NCI-H2196 treated with DMSO at 0.1 percent for 48 hours (cell line): ENCODE measurements at regions not wholly inside any gene's neighbourhood (a gene's known extent, or its start where the extent isn't known, plus 50 kb on each side); places are given as distances from the start of the nearest gene placed in this dataset.
"Not testable (repeated sequence)": the region's sequence is repeated elsewhere in the genome, so short reads cannot be mapped to it uniquely, and the experiment has no call there.

Experiments
- DNase-seq: peaks from one replicate; lab custom pipeline; 2025; ENCODE audit not compliant: unreplicated experiment; lab: John Stamatoyannopoulos, UW

DNA sequence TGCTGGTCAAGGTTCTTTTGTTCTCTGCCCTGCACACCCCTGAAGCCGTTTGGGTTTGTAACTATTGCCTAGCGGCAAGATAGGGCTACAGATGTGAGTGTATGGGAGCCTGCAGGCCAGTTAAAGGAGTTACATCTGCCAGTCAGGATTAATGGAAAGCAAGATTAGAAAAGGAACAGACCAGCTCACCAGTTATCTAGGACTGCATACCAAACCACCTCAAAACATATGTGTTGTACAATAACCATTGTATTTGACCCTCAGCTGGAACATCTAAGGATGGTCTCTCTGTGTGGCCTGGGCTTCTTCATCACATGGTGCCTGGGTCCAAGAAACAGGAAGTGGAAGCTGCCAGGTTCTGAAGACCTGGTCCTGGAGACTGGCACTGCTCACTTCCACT lies 52.5 kb upstream of the FBXO28 start:
- no peak for DNase-seq

GRCh38 chr1:224059897-224060427 lies 53.9 kb upstream of the FBXO28 start:
- DNase-seq = no peak

DNA sequence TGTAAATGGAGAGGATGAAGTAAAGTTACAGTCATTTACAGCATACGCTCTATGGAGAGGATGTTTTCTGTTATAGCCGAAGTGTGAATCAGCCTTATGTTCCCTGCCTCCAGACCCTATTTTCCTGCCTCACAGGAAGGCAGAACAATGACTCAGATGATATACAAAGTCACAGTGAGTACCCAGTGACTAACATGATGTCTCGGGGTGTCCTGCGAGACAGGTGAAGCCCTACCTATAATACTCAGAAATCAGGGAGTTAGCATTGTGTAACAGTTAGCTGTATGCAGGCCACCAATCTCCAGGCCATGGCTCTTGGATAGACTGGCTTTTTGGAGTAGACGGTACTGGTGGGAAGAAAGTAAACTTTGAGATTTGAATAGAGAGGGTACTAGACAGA lies 55.6 kb upstream of the FBXO28 start:
- no peak for DNase-seq

GRCh38 chr1:224057461-224058199 lies 56.3 kb upstream of the FBXO28 start:
- no peak for DNase-seq

- DNase-seq = no peak
Measured at GRCh38 chr1:224054611-224055010, 59.3 kb upstream of the FBXO28 start.

GRCh38 chr1:224054012-224054411 lies 59.9 kb upstream of the FBXO28 start:
- no peak for DNase-seq

DNA sequence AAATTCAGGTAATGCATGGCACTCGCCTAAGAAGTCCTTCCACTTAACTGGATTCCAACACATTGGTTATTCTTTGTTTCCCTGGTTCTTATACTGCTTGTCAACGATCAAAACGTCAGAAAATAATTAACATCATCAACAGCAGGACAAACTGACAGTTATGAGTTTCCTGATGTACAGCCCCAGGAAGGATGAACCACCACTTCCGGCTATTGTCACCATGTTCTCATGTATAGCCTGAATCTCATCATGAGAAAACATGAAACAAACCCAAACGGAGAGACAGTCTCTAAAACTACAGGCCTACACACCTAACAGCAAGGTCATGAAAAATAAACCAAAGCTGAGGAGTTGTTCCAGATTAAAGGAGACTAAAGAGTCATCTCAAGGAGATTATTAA lies 60.5 kb upstream of the FBXO28 start:
- DNase-seq = no peak

DNA sequence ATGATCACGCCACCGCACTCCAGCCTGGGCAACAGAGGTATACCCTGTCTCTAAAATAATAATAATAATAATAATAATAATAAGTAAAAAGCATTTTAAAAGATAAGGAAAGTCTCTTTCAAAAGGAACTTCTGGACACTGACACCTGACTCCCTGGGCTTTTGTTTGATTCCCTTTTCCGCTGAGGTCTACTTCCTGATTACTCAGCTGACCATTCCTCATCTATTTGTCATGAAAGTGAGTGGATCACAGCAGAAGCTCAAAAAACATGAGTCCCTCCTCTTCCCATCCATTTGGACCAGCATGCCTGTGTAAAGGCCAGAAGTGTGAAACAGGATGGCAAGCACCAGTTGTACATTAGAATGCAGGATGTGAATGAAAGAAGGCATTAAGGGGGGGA lies 61.1 kb upstream of the FBXO28 start:
- DNase-seq = peak; percentile 23

- DNase-seq = not testable (repeated sequence)
Measured at GRCh38 chr1:224051782-224052181, 62.1 kb upstream of the FBXO28 start.

DNA sequence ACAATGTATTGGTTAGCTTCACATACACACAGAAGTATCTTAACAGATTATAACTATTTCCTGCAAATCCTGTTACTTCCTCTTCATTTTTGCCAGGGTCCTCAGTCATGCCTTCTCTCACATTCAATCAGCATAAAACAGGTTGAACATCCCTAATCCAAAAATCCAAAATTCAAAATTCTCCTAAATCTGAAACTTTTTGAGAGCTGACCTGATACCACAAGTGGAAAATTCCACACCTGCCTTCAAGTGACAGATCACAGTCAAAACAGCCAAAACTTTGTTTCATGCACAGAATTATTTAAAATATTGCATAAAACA lies 62.9 kb upstream of the FBXO28 start:
- DNase-seq = no peak

DNA sequence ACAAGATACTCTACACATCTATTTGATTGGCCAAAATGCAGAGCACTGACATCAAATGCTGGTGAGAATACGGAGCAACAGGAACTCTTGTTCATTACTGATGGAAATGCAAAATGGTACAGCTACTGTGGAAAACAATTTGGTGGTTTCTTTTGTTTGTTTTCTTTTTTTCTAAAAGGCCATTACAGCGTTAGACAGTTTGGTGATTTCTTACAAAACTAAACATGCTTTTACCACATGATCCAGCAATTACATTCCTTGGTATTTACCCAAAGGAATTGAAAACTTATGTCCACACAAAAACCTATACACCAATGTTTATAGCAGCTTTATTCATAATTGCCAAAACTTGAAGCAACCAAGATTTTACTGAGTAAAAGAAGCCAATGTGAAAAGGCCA lies 66.4 kb upstream of the FBXO28 start:
- DNase-seq = no peak

GRCh38 chr1:224045556-224045955 lies 68.4 kb upstream of the FBXO28 start:
- DNase-seq = no peak

DNA sequence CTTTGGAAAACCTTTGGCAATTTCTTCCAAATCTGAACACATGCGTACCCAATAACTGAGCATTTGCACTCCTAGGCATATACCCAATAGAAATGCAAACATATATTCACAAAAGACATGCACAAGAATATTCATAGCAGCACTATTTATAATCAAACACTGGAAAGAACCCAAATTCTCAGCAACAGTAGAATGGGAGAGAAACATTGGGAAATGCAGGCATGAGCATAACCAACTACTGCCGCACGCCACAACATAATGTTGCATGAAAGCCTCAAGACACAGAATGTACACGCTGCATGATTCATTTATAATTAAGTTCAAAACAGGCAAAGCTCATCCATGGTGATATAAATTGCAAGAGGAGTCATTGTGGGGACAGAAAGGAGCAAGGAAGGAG lies 69.5 kb upstream of the FBXO28 start:
- no peak for DNase-seq

- DNase-seq = no peak
Measured at GRCh38 chr1:224042557-224043118, 71.3 kb upstream of the FBXO28 start.

- no peak for DNase-seq
Measured at GRCh38 chr1:224041032-224041431, 72.9 kb upstream of the FBXO28 start.

GRCh38 chr1:224040423-224040822 lies 73.5 kb upstream of the FBXO28 start:
- DNase-seq = not testable (repeated sequence)

DNA sequence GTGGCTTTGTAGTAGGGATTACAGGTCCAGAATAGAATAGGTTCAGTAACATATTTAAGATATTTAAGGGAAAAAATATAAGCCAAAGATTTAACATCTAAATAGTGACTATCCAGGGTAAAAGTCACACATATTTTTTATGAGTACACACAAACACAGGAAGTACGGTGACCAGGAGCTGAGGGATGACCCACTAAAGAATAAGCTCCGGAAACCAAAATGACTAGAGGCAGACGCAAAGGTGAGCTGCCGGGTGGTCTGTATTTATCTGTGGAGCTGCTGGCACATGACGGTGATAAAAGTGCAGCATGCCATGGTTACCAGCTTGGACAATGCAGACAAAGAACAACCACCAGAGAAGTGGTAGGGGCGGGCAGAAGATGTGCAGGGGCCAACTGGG lies 73.9 kb upstream of the FBXO28 start:
- DNase-seq = not testable (repeated sequence)

DNA sequence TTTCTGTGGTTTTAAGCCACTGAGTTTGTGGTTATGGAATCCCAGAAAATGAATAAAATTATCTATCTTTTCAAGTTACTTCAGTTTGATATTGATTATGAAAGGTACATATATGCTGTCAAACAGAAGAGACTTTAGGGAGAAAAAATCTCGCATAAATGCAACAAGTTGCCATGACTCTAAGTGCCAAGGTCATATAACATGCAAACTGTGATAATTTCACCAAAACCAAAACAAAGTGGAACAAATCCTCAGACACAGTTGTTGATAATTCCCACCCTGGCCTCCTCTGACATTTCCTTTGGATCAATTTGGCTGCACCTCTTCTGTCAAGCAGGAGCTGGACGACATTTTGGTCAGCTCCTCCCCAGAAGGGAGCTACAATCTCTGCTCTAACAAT lies 75.1 kb upstream of the FBXO28 start:
- DNase-seq = not testable (repeated sequence)

DNA sequence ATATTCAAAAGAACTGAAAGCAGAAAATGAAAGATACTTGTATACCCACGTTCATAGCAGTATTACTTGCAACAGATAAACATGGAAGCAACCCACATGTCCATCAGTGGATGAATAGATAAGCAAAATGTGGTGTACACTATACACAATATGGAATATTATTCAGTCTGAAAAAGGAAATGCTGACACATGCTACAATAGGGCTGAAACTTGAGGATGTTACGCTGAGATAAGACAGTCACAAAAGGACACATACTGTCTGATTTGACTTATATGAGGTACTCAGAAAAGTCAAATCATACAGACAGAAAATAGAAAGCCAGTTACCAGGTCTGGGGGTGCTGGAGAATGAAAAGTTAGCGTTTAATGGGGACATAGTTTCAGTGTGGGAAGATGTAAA lies 76.5 kb upstream of the FBXO28 start:
- DNase-seq = not testable (repeated sequence)

DNA sequence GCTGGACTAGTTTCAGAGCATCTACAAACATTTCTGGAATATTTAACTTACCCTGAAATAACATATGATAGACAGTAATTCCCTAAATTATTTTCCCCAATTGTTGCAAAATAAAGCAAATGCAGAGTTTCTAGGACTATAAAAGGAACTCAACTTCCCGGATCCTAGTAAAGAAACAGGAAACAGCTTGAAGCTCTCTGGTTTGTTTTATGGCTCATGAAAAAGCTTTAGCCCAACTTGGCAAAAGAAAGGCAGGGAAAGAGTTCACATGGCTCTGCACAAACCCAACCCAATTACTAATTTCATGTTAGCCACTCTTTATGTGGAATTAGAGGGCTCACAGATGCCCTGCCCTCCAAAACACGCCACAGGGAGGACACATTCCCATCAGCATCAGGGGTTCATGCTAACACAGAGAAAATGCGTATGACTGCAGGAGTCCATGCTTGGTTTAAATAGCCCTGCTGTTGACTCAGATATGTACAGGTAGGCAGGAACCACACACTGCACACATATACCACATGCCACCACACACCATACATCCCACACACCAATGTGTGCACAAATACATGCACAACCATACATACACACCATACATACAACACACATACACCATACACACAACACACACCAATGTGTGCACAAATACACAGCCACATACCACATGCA lies 81.2 kb upstream of the FBXO28 start:
- DNase-seq = not testable (repeated sequence)

DNA sequence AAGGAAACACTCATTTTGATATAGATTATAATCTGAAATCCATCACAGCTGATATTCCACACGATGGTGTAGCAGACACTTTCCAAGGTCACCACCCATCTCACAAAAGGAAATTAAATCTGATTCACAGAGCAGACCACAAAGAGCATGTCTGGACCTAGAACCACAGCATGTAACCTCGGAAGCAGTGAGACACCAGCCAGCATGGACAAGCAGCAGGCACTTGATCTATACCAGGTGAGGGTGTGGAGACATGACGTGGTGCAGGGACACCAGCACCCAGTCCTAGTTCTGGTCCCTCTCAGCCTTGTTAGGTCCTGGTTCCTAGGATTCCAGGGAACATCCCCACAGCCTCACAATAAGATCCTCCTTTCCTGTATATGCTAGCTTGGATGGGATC lies 81.9 kb upstream of the FBXO28 start:
- DNase-seq = not testable (repeated sequence)

DNA sequence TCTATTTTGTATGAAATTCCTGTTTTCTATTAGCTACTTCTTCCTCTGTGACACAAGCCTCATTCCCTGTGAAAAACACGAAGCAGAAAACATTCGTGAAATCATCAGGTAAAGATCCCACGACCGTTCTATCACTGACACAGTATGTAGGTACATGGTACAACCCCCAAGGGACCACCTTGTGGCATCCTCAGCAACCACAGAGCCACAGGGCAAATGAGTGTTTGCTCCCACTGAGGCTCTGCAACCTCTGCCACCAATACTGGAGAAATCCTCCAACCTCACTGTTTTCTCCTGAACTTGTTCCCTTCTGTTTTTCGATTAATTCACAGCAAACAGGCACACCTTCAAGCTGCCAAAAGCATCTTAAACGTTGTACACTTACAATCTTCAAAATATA lies 83.7 kb upstream of the FBXO28 start:
- not testable (repeated sequence) for DNase-seq
